MM.1S (cell line): ENCODE measurements at regions not wholly inside any gene's neighbourhood (a gene's known extent, or its start where the extent isn't known, plus 50 kb on each side); places are given as distances from the start of the nearest gene placed in this dataset.

ENCODE experiments used
- DNase-seq: peaks from one replicate; pipeline ENCODE4 v3.0.0-alpha.2; 2015
- H2AFZ ChIP-seq: fragments of 300-600 bp; sonication (generic); 2 replicates; pipeline ENCODE4 v1.6.0; 2016; ENCODE audit warnings: antibody characterized with exemption, low read length
- H3F3A ChIP-seq: fragments of 300-600 bp; sonication (generic); 2 replicates; pipeline ENCODE4 v1.6.1; 2016; ENCODE audit warnings: mild to moderate bottlenecking, antibody characterized with exemption, low read length, moderate library complexity, mixed read lengths; ENCODE audit not compliant: insufficient read depth
- H3K27ac ChIP-seq: fragments of 300-600 bp; sonication (generic); 2 replicates; pipeline ENCODE4 v1.5.1; 2016; ENCODE audit warnings: mild to moderate bottlenecking, low read length
- H3K27me3 ChIP-seq: fragments of 300-600 bp; sonication (generic); replicated peaks from 2 replicates; pipeline ENCODE4 v1.6.0; 2016; ENCODE audit warnings: low read length; ENCODE audit not compliant: insufficient read depth
- H3K36me3 ChIP-seq: fragments of 300-600 bp; sonication (generic); replicated peaks from 2 replicates; pipeline ENCODE4 v1.6.1; 2016; ENCODE audit warnings: mild to moderate bottlenecking, low read length, mixed read lengths; ENCODE audit not compliant: insufficient read depth
- H3K4me1 ChIP-seq: fragments of 300-600 bp; sonication (generic); 2 replicates; pipeline ENCODE4 v1.6.1; 2016; ENCODE audit warnings: low read length, mixed read lengths
- H3K4me2 ChIP-seq: fragments of 300-600 bp; sonication (generic); 2 replicates; pipeline ENCODE4 v1.6.0; 2016; ENCODE audit warnings: low read depth, low read length
- H3K4me3 ChIP-seq: fragments of 300-600 bp; sonication (generic); 2 replicates; pipeline ENCODE4 v1.5.1; 2016; ENCODE audit warnings: low read length, mixed read lengths
- H3K79me2 ChIP-seq: fragments of 300-600 bp; sonication (generic); 2 replicates; pipeline ENCODE4 v1.6.1; 2016; ENCODE audit warnings: mixed run types, low read length, mixed read lengths
- H3K9ac ChIP-seq: fragments of 300-600 bp; sonication (generic); 2 replicates; pipeline ENCODE4 v1.6.1; 2016; ENCODE audit warnings: low read length, mixed read lengths
- H3K9me2 ChIP-seq: fragments of 300-600 bp; sonication (generic); replicated peaks from 2 replicates; pipeline ENCODE4 v1.6.1; 2016; ENCODE audit warnings: mild to moderate bottlenecking, low read length, mixed read lengths; ENCODE audit not compliant: insufficient read depth
- H3K9me3 ChIP-seq: fragments of 300-600 bp; sonication (generic); replicated peaks from 2 replicates; pipeline ENCODE4 v1.6.1; 2016; ENCODE audit warnings: mild to moderate bottlenecking, low read length, mixed read lengths; ENCODE audit not compliant: insufficient read depth
- H4K20me1 ChIP-seq: fragments of 300-600 bp; sonication (generic); 2 replicates; pipeline ENCODE4 v1.6.1; 2016; ENCODE audit warnings: mild to moderate bottlenecking, low read length, moderate library complexity, mixed read lengths; ENCODE audit not compliant: insufficient read depth
- EZH2 ChIP-seq: fragments of 300-600 bp; sonication (generic); optimal IDR thresholded peaks from 2 replicates; pipeline ENCODE3; 2017; ENCODE audit warnings: low read depth, mild to moderate bottlenecking, antibody characterized with exemption, low read length, mixed read lengths
- EZH2phosphoT487 ChIP-seq: fragments of 300-600 bp; sonication (generic); IDR thresholded peaks from 2 replicates; pipeline ENCODE4 v1.6.1; 2018; ENCODE audit warnings: antibody characterized with exemption, low read length
- TF ChIP-seq, protein P1 (sequence below): fragments of 300-600 bp; sonication (generic); IDR thresholded peaks from 2 replicates; pipeline ENCODE4 v1.5.1; 2016; ENCODE audit warnings: antibody characterized with exemption, low read length, mixed read lengths

DNA sequence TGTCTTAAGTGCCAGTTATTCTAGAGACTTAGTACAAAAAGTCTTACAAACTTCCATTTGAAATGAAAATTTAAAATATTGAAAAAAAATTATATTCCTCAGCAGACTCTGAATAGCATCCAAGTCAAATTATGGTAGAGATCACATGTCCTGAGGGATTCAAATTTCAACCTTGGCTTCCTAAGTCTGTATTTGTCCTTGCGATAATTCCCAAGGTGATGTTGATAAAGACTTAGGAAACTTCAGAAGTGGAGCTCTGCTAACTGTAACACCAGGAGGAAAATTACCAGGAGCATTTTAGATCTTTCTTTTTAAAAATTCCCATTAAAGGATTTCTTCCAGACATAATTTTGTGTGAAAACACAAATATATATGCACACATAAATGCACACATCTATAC lies 178.3 kb downstream of the IPO8 start:
- no peaks in the 10 kb centered on the region for H3K4me1 ChIP-seq
- no peak overlapping the region for H2AFZ ChIP-seq
- TF ChIP-seq, protein P1, sequence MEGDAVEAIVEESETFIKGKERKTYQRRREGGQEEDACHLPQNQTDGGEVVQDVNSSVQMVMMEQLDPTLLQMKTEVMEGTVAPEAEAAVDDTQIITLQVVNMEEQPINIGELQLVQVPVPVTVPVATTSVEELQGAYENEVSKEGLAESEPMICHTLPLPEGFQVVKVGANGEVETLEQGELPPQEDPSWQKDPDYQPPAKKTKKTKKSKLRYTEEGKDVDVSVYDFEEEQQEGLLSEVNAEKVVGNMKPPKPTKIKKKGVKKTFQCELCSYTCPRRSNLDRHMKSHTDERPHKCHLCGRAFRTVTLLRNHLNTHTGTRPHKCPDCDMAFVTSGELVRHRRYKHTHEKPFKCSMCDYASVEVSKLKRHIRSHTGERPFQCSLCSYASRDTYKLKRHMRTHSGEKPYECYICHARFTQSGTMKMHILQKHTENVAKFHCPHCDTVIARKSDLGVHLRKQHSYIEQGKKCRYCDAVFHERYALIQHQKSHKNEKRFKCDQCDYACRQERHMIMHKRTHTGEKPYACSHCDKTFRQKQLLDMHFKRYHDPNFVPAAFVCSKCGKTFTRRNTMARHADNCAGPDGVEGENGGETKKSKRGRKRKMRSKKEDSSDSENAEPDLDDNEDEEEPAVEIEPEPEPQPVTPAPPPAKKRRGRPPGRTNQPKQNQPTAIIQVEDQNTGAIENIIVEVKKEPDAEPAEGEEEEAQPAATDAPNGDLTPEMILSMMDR, result no peak
- TF ChIP-seq EZH2, result no peak
- no peak for TF ChIP-seq EZH2phosphoT487
- no peak overlapping the region for H3K9ac ChIP-seq
- H4K20me1 ChIP-seq, result no peaks in the 10 kb centered on the region
- H3K4me2 ChIP-seq, result no peak overlapping the region
- no peaks in the 10 kb centered on the region for H3K27me3 ChIP-seq
- H3K79me2 ChIP-seq, result no peaks in the 10 kb centered on the region
- H3F3A ChIP-seq, result no peaks in the 10 kb centered on the region
- no peak overlapping the region for H3K4me3 ChIP-seq
- DNase-seq, result no peak
- no peaks in the 10 kb centered on the region for H3K9me2 ChIP-seq
- H3K9me3 ChIP-seq, result no peaks in the 10 kb centered on the region
- no peaks in the 10 kb centered on the region for H3K36me3 ChIP-seq
- no peak overlapping the region for H3K27ac ChIP-seq

DNA sequence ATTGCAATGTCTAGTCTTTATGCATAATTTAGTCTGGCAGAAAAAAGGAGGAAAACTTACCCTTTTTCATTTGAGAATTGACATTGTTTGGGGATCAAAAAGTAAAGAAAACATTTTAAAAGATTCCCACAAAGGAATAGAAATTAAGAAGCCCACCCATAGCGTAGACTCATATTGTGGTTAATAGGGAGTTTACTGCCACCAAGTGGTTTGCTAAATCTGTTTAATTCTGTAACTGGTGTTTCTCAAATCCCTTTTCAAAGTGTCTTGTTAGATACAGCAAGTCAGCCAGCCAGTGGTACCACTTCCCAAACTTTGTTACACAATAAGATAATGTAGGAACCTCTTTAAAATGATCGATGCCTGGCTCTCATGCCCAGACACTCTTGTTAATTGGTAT lies 180.3 kb downstream of the IPO8 start:
- TF ChIP-seq EZH2, result no peak
- TF ChIP-seq EZH2phosphoT487, result no peak
- TF ChIP-seq, protein P1, result no peak; the same call in 1 of the 2 replicates
- H3K27me3 ChIP-seq, result no peaks in the 10 kb centered on the region
- H3F3A ChIP-seq, result no peaks in the 10 kb centered on the region
- no peaks in the 10 kb centered on the region for H3K9me2 ChIP-seq
- no peak overlapping the region for H3K27ac ChIP-seq
- H2AFZ ChIP-seq, result no peak overlapping the region
- DNase-seq, result no peak
- no peaks in the 10 kb centered on the region for H3K4me1 ChIP-seq
- no peaks in the 10 kb centered on the region for H4K20me1 ChIP-seq
- H3K36me3 ChIP-seq, result no peaks in the 10 kb centered on the region
- no peak overlapping the region for H3K4me3 ChIP-seq
- no peak overlapping the region for H3K9ac ChIP-seq
- no peaks in the 10 kb centered on the region for H3K79me2 ChIP-seq
- no peak overlapping the region for H3K4me2 ChIP-seq
- H3K9me3 ChIP-seq, result no peaks in the 10 kb centered on the region

DNA sequence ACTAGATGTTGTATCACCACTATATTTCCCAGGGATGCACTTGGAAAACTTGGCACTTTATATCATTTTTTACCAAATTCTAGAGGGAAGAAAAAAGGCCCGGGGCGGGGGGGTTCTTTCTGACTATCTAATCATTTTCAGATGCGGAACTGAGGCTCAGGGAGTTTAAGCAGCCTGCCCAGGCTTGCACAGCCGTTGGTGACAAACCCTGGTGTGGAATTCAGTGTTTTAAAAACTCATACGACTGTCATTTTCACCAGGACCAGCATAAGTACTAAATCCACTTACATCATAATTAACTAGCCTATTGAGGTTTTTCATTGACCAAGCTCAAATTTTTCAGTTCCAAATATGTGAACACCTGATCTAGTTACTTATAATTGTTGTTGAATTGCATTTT lies 181.0 kb downstream of the IPO8 start:
- Histone ChIP-seq H4K20me1 (no peaks in the 10 kb centered on the region), H2AFZ (no peak overlapping the region), H3K27me3 (no peaks in the 10 kb centered on the region), H3K36me3 (no peaks in the 10 kb centered on the region), H3K9ac (no peak overlapping the region), H3K4me2 (no peak overlapping the region), H3K4me1 (no peaks in the 10 kb centered on the region), H3F3A (no peaks in the 10 kb centered on the region), H3K79me2 (no peaks in the 10 kb centered on the region), H3K9me2 (no peaks in the 10 kb centered on the region), H3K27ac (no peak overlapping the region), H3K4me3 (no peak overlapping the region), H3K9me3 (no peaks in the 10 kb centered on the region)
- no peak for TF ChIP-seq EZH2
- TF ChIP-seq, protein P1, result no peak
- no peak for TF ChIP-seq EZH2phosphoT487
- DNase-seq, result no peak
